ENCODE measurements at regions not wholly inside any gene's neighbourhood (a gene's known extent, or its start where the extent isn't known, plus 50 kb on each side); places are given as distances from the start of the nearest gene placed in this dataset.

GRCh38 chr5:74433255-74433895, 207.2 kb downstream of the ENC1 start:
- H3K27me3 ChIP-seq (ENCODE audit: control insufficient read depth in 1 of 2, insufficient read depth in 2 of 2, low read length in 2 of 2): no peaks in the 10 kb centered on the region
- H3K27ac ChIP-seq (ENCODE audit: low read depth in 2 of 2, low read length in 1 of 2): no peak overlapping the region
- H3K4me1 ChIP-seq (ENCODE audit: control insufficient read depth in 2 of 2, insufficient read depth in 2 of 2, low read length in 1 of 2): no peaks in the 10 kb centered on the region
- H3K4me3 ChIP-seq (ENCODE audit: low read depth in 1 of 2, low read length in 2 of 2): no peak overlapping the region
- WGBS, 2 donors: 49 to 57% methylated on average over 7 of the region's 7 CpGs
- no peaks in the 10 kb centered on the region for H3K9me3 ChIP-seq (ENCODE audit: control insufficient read depth in 2 of 2, insufficient read depth in 1 of 2, low read depth in 1 of 2, low read length in 1 of 2)
- no peaks in the 10 kb centered on the region for H3K36me3 ChIP-seq (ENCODE audit: control insufficient read depth in 2 of 2, insufficient read depth in 2 of 2, low read length in 1 of 2)

GRCh38 chr5:74432721-74433120, 207.8 kb downstream of the ENC1 start:
- H3K9me3 ChIP-seq (ENCODE audit: control insufficient read depth in 2 of 2, insufficient read depth in 1 of 2, low read depth in 1 of 2, low read length in 1 of 2): no peaks in the 10 kb centered on the region
- WGBS, 2 donors: 84 to 91% methylated on average over 4 of the region's 4 CpGs
- H3K27me3 ChIP-seq (ENCODE audit: control insufficient read depth in 1 of 2, insufficient read depth in 2 of 2, low read length in 2 of 2): no peaks in the 10 kb centered on the region
- no peak overlapping the region for H3K4me3 ChIP-seq (ENCODE audit: low read depth in 1 of 2, low read length in 2 of 2)
- no peak overlapping the region for H3K27ac ChIP-seq (ENCODE audit: low read depth in 2 of 2, low read length in 1 of 2)
- H3K4me1 ChIP-seq (ENCODE audit: control insufficient read depth in 2 of 2, insufficient read depth in 2 of 2, low read length in 1 of 2): no peaks in the 10 kb centered on the region
- H3K36me3 ChIP-seq (ENCODE audit: control insufficient read depth in 2 of 2, insufficient read depth in 2 of 2, low read length in 1 of 2): no peaks in the 10 kb centered on the region

- H3K36me3 ChIP-seq (ENCODE audit: control insufficient read depth in 2 of 2, insufficient read depth in 2 of 2, low read length in 1 of 2): no peaks in the 10 kb centered on the region
- WGBS, 2 donors: 30 to 35% methylated on average over 7 of the region's 7 CpGs
- no peak overlapping the region for H3K27ac ChIP-seq (ENCODE audit: low read depth in 2 of 2, low read length in 1 of 2)
- H3K9me3 ChIP-seq (ENCODE audit: control insufficient read depth in 2 of 2, insufficient read depth in 1 of 2, low read depth in 1 of 2, low read length in 1 of 2): no peaks in the 10 kb centered on the region
- no peaks in the 10 kb centered on the region for H3K27me3 ChIP-seq (ENCODE audit: control insufficient read depth in 1 of 2, insufficient read depth in 2 of 2, low read length in 2 of 2)
- no peak overlapping the region for H3K4me3 ChIP-seq (ENCODE audit: low read depth in 1 of 2, low read length in 2 of 2)
- H3K4me1 ChIP-seq (ENCODE audit: control insufficient read depth in 2 of 2, insufficient read depth in 2 of 2, low read length in 1 of 2): no peaks in the 10 kb centered on the region
These were observed 208.3 kb downstream of the ENC1 start for GRCh38 chr5:74432216-74432615.

GRCh38 chr5:74431290-74431669, 209.2 kb downstream of the ENC1 start:
- Histone ChIP-seq H3K27me3 (ENCODE audit: control insufficient read depth in 1 of 2, insufficient read depth in 2 of 2, low read length in 2 of 2) (no peaks in the 10 kb centered on the region), H3K4me1 (ENCODE audit: control insufficient read depth in 2 of 2, insufficient read depth in 2 of 2, low read length in 1 of 2) (no peaks in the 10 kb centered on the region), H3K27ac (ENCODE audit: low read depth in 2 of 2, low read length in 1 of 2) (no peak overlapping the region), H3K36me3 (ENCODE audit: control insufficient read depth in 2 of 2, insufficient read depth in 2 of 2, low read length in 1 of 2) (no peaks in the 10 kb centered on the region), H3K4me3 (ENCODE audit: low read depth in 1 of 2, low read length in 2 of 2) (no peak overlapping the region), H3K9me3 (ENCODE audit: control insufficient read depth in 2 of 2, insufficient read depth in 1 of 2, low read depth in 1 of 2, low read length in 1 of 2) (no peaks in the 10 kb centered on the region)
- WGBS, 2 donors: 89 to 95% methylated on average over 2 of the region's 2 CpGs

GRCh38 chr5:74430631-74431289, 209.8 kb downstream of the ENC1 start:
- 76 to 78% methylated on average over 4 of the region's 4 CpGs for WGBS, 2 donors
- no peak overlapping the region for H3K4me3 ChIP-seq (ENCODE audit: low read depth in 1 of 2, low read length in 2 of 2)
- no peak overlapping the region for H3K27ac ChIP-seq (ENCODE audit: low read depth in 2 of 2, low read length in 1 of 2)
- no peaks in the 10 kb centered on the region for H3K27me3 ChIP-seq (ENCODE audit: control insufficient read depth in 1 of 2, insufficient read depth in 2 of 2, low read length in 2 of 2)
- no peaks in the 10 kb centered on the region for H3K9me3 ChIP-seq (ENCODE audit: control insufficient read depth in 2 of 2, insufficient read depth in 1 of 2, low read depth in 1 of 2, low read length in 1 of 2)
- H3K36me3 ChIP-seq (ENCODE audit: control insufficient read depth in 2 of 2, insufficient read depth in 2 of 2, low read length in 1 of 2): no peaks in the 10 kb centered on the region
- H3K4me1 ChIP-seq (ENCODE audit: control insufficient read depth in 2 of 2, insufficient read depth in 2 of 2, low read length in 1 of 2): no peaks in the 10 kb centered on the region

- Histone ChIP-seq H3K4me1 (ENCODE audit: control insufficient read depth in 2 of 2, insufficient read depth in 2 of 2, low read length in 1 of 2) (no peaks in the 10 kb centered on the region), H3K9me3 (ENCODE audit: control insufficient read depth in 2 of 2, insufficient read depth in 1 of 2, low read depth in 1 of 2, low read length in 1 of 2) (no peaks in the 10 kb centered on the region), H3K27ac (ENCODE audit: low read depth in 2 of 2, low read length in 1 of 2) (no peak overlapping the region), H3K36me3 (ENCODE audit: control insufficient read depth in 2 of 2, insufficient read depth in 2 of 2, low read length in 1 of 2) (no peaks in the 10 kb centered on the region), H3K4me3 (ENCODE audit: low read depth in 1 of 2, low read length in 2 of 2) (no peak overlapping the region), H3K27me3 (ENCODE audit: control insufficient read depth in 1 of 2, insufficient read depth in 2 of 2, low read length in 2 of 2) (no peaks in the 10 kb centered on the region)
- 85 to 96% methylated on average over 4 of the region's 4 CpGs for WGBS, 2 donors
These were observed 211.0 kb downstream of the ENC1 start for GRCh38 chr5:74429495-74429894.

GRCh38 chr5:74428876-74429275, 211.7 kb downstream of the ENC1 start:
- Histone ChIP-seq H3K4me3 (ENCODE audit: low read depth in 1 of 2, low read length in 2 of 2) (no peak overlapping the region), H3K4me1 (ENCODE audit: control insufficient read depth in 2 of 2, insufficient read depth in 2 of 2, low read length in 1 of 2) (no peaks in the 10 kb centered on the region), H3K27ac (ENCODE audit: low read depth in 2 of 2, low read length in 1 of 2) (no peak overlapping the region), H3K36me3 (ENCODE audit: control insufficient read depth in 2 of 2, insufficient read depth in 2 of 2, low read length in 1 of 2) (no peaks in the 10 kb centered on the region), H3K9me3 (ENCODE audit: control insufficient read depth in 2 of 2, insufficient read depth in 1 of 2, low read depth in 1 of 2, low read length in 1 of 2) (no peaks in the 10 kb centered on the region), H3K27me3 (ENCODE audit: control insufficient read depth in 1 of 2, insufficient read depth in 2 of 2, low read length in 2 of 2) (no peaks in the 10 kb centered on the region)
- WGBS, 2 donors: 50 to 60% methylated on average over 2 of the region's 2 CpGs

GRCh38 chr5:74428275-74428674, 212.3 kb downstream of the ENC1 start:
- no peak overlapping the region for H3K4me3 ChIP-seq (ENCODE audit: low read depth in 1 of 2, low read length in 2 of 2)
- 92 to 95% methylated on average over 2 of the region's 2 CpGs for WGBS, 2 donors

GRCh38 chr5:74426506-74426905, 214.0 kb downstream of the ENC1 start:
- H3K4me1 ChIP-seq (ENCODE audit: control insufficient read depth in 2 of 2, insufficient read depth in 2 of 2, low read length in 1 of 2): no peaks in the 10 kb centered on the region
- 58 to 67% methylated on average over 1 of the region's 1 CpG for WGBS, 2 donors
- H3K27me3 ChIP-seq (ENCODE audit: control insufficient read depth in 1 of 2, insufficient read depth in 2 of 2, low read length in 2 of 2): no peaks in the 10 kb centered on the region
- no peak overlapping the region for H3K4me3 ChIP-seq (ENCODE audit: low read depth in 1 of 2, low read length in 2 of 2)
- no peak overlapping the region for H3K27ac ChIP-seq (ENCODE audit: low read depth in 2 of 2, low read length in 1 of 2)
- no peaks in the 10 kb centered on the region for H3K9me3 ChIP-seq (ENCODE audit: control insufficient read depth in 2 of 2, insufficient read depth in 1 of 2, low read depth in 1 of 2, low read length in 1 of 2)
- no peaks in the 10 kb centered on the region for H3K36me3 ChIP-seq (ENCODE audit: control insufficient read depth in 2 of 2, insufficient read depth in 2 of 2, low read length in 1 of 2)

More at GRCh38 chr5:74428275-74428674, 212.3 kb downstream of the ENC1 start:
- Histone ChIP-seq H3K27ac (ENCODE audit: low read depth in 2 of 2, low read length in 1 of 2) (no peak overlapping the region), H3K4me1 (ENCODE audit: control insufficient read depth in 2 of 2, insufficient read depth in 2 of 2, low read length in 1 of 2) (no peaks in the 10 kb centered on the region), H3K27me3 (ENCODE audit: control insufficient read depth in 1 of 2, insufficient read depth in 2 of 2, low read length in 2 of 2) (no peaks in the 10 kb centered on the region), H3K9me3 (ENCODE audit: control insufficient read depth in 2 of 2, insufficient read depth in 1 of 2, low read depth in 1 of 2, low read length in 1 of 2) (no peaks in the 10 kb centered on the region), H3K36me3 (ENCODE audit: control insufficient read depth in 2 of 2, insufficient read depth in 2 of 2, low read length in 1 of 2) (no peaks in the 10 kb centered on the region)
